ENCODE measurements at regions not wholly inside any gene's neighbourhood (a gene's known extent, or its start where the extent isn't known, plus 50 kb on each side); places are given as distances from the start of the nearest gene placed in this dataset.

GRCh38 chr9:87141124-87141523, 193.8 kb upstream of the GAS1 start (continued):
- TF ChIP-seq CTCF (IDR thresholded peaks at IDR 0.05; ENCODE audit: control extremely low read depth in 1 of 3, insufficient read depth in 1 of 3, low read depth in 1 of 3, low read length in 3 of 3) (no peak), KDM1A (IDR thresholded peaks at IDR 0.05; ENCODE audit: borderline replicate concordance, low read length) (no peak), HDAC2 (IDR thresholded peaks at IDR 0.05; ENCODE audit: borderline replicate concordance in 1 of 2, low read depth in 2 of 2, low read length in 2 of 2) (no peak), SP4 (IDR thresholded peaks at IDR 0.05; ENCODE audit: low read length) (no peak), MAFK (IDR thresholded peaks at IDR 0.05; ENCODE audit: low read depth, low read length) (no peak), SP2 (IDR thresholded peaks at IDR 0.05; ENCODE audit: low read length) (no peak), CHD2 (IDR thresholded peaks at IDR 0.05; ENCODE audit: low read length) (no peak), NANOG (IDR thresholded peaks at IDR 0.05; ENCODE audit: insufficient read depth, low read depth, low read length, poor library complexity, severe bottlenecking) (no peak)
